H1 (cell line): ENCODE measurements at regions not wholly inside any gene's neighbourhood (a gene's known extent, or its start where the extent isn't known, plus 50 kb on each side); places are given as distances from the start of the nearest gene placed in this dataset.

Experiments used
- CHD2 ChIP-seq: IDR thresholded peaks from 2 replicates; pipeline ENCODE4 v1.6.1; 2012; ENCODE audit warnings: low read length, improper control_type of control experiment
- CREB1 ChIP-seq: IDR thresholded peaks from 2 replicates; pipeline ENCODE4 v1.6.1; 2012; ENCODE audit warnings: inconsistent platforms
- CTCF ChIP-seq, 3 experiments: IDR thresholded peaks; 1 replicate in 2 of 3; 2 replicates in 1 of 3; pipeline versions ENCODE4 v1.5.1 to v1.6.1; 2011; ENCODE audit warnings: low read length in 3 of 3, mild to moderate bottlenecking in 3 of 3, inconsistent platforms in 2 of 3, low read depth in 1 of 3, moderate library complexity in 1 of 3; ENCODE audit not compliant: insufficient read depth in 1 of 3; ENCODE audit errors: control extremely low read depth in 1 of 3
- FOSL1 ChIP-seq: IDR thresholded peaks from 2 replicates; pipeline ENCODE4 v1.6.1; 2011; ENCODE audit warnings: mild to moderate bottlenecking, low read depth, low read length, moderate library complexity; ENCODE audit not compliant: insufficient read depth
- GABPA ChIP-seq: IDR thresholded peaks from 2 replicates; pipeline ENCODE4 v1.6.1; 2011; ENCODE audit warnings: mild to moderate bottlenecking, low read length, moderate library complexity, borderline replicate concordance; ENCODE audit not compliant: insufficient read depth
- POLR2AphosphoS5 ChIP-seq: IDR thresholded peaks from 2 replicates; pipeline ENCODE4 v1.6.1; 2011; ENCODE audit warnings: low read depth, low read length
- SRF ChIP-seq: IDR thresholded peaks from 2 replicates; pipeline ENCODE4 v1.6.1; 2011; ENCODE audit warnings: mild to moderate bottlenecking, low read depth, low read length, moderate library complexity
- SUZ12 ChIP-seq: fragments of 200-600 bp; sonication (generic); IDR thresholded peaks from 2 replicates; pipeline ENCODE4 v1.6.1; 2012; ENCODE audit warnings: mild to moderate bottlenecking, inconsistent platforms, low read length, moderate library complexity, mixed read lengths

- no peak for TF ChIP-seq CTCF (IDR thresholded peaks at IDR 0.05; ENCODE audit: control extremely low read depth in 1 of 3, insufficient read depth in 1 of 3, low read depth in 1 of 3, low read length in 3 of 3)
- no peak for TF ChIP-seq POLR2AphosphoS5
- TF ChIP-seq FOSL1 = no peak
- TF ChIP-seq SRF = no peak
- TF ChIP-seq CHD2 = no peak
- no peak for TF ChIP-seq CREB1
- no peak for TF ChIP-seq GABPA
- TF ChIP-seq SUZ12 = no peak
Observed at GRCh38 chr3:153103406-153103945, 58.5 kb upstream of the RAP2B start.
